GM12878 (cell line): ENCODE measurements at regions not wholly inside any gene's neighbourhood (a gene's known extent, or its start where the extent isn't known, plus 50 kb on each side); places are given as distances from the start of the nearest gene placed in this dataset.

Source experiments
- ATAC-seq: fragments of 200-7000 bp; cut with Tn5 transposase; 3 replicates; pipeline ENCODE4 v1.9.1; 2020; ENCODE audit warnings: mild to moderate bottlenecking, moderate library complexity
- BruUV-seq: library from RNA; stranded (reverse); fragments of 400-500 nt; replicated peaks from 2 replicates; lab custom pipeline; 2021; lab: Mats Ljungman, UMichigan
- CTCF ChIA-PET: fragments of 300-600 bp; sonication (Branson Sonifier 250); formaldehyde crosslinking; extraction: SDS; loops from one replicate; lab custom pipeline; 2021; ENCODE audit warnings: inconsistent platforms; lab: Yijun Ruan, JAX
- POLR2A ChIA-PET: fragments of 350-600 bp; formaldehyde crosslinking; extraction: SDS; loops from one replicate; lab custom pipeline; 2021; ENCODE audit warnings: inconsistent platforms; lab: Charles Lee
- RAD21 ChIA-PET: fragments of 300-600 bp; sonication (Branson Sonifier 250); formaldehyde crosslinking; loops from one replicate; lab custom pipeline; 2023; ENCODE audit warnings: antibody characterized with exemption; ENCODE audit not compliant: unreplicated experiment; lab: Charles Lee
- SMC1A ChIA-PET: fragments of 300-600 bp; sonication (Branson Sonifier 250); formaldehyde crosslinking; loops from one replicate; lab custom pipeline; 2023; ENCODE audit not compliant: unreplicated experiment, uncharacterized antibody; lab: Charles Lee
- DNase-seq: peaks from one replicate; pipeline ENCODE4 v3.0.0-alpha.2; 2011; ENCODE audit warnings: low read depth, low spot score
- FAIRE-seq: peaks from 3 replicates; lab custom pipeline; 2011; peaks lifted over from hg19 to GRCh38; lab: Jason Lieb, UNC
- H2AFZ ChIP-seq: 2 replicates; pipeline ENCODE4 v1.6.0; 2011; ENCODE audit warnings: low read depth, low read length, control low read depth; ENCODE audit not compliant: control insufficient read depth
- H3K27ac ChIP-seq: 2 replicates; pipeline ENCODE4 v1.5.1; 2011; ENCODE audit warnings: control low read depth; ENCODE audit not compliant: control insufficient read depth, insufficient read depth
- H3K27me3 ChIP-seq, 2 experiments: replicated peaks in 1 of 2; 2 replicates each; pipeline versions ENCODE4 v1.6.0 to v1.6.1; 2011; ENCODE audit warnings: low read length in 1 of 2; ENCODE audit not compliant: control insufficient read depth in 2 of 2, insufficient read depth in 2 of 2
- H3K36me3 ChIP-seq, 2 experiments: 2 replicates each; pipeline ENCODE4 v1.5.1; 2011; ENCODE audit warnings: low read length in 1 of 2; ENCODE audit not compliant: control insufficient read depth in 2 of 2, insufficient read depth in 2 of 2
- H3K4me1 ChIP-seq: 2 replicates; pipeline ENCODE4 v1.6.1; 2011; ENCODE audit warnings: mild to moderate bottlenecking, low read length, moderate library complexity, mixed read lengths; ENCODE audit not compliant: control insufficient read depth, insufficient read depth
- H3K4me2 ChIP-seq: 2 replicates; pipeline ENCODE4 v1.6.0; 2011; ENCODE audit warnings: control low read depth; ENCODE audit not compliant: control insufficient read depth, insufficient read depth
- H3K4me3 ChIP-seq: fragments of 200-600 bp; sonication (generic); 2 replicates; pipeline ENCODE4 v1.5.1; 2016
- H3K79me2 ChIP-seq: 2 replicates; pipeline ENCODE4 v1.6.0; 2011; ENCODE audit warnings: low read length; ENCODE audit not compliant: control insufficient read depth, insufficient read depth
- H3K9ac ChIP-seq: 2 replicates; pipeline ENCODE4 v1.8.0; 2011; ENCODE audit warnings: low read length, control low read depth, mixed read lengths; ENCODE audit not compliant: control insufficient read depth, insufficient read depth
- H3K9me3 ChIP-seq: replicated peaks from 3 replicates; pipeline ENCODE4 v1.5.1; 2011; ENCODE audit warnings: mild to moderate bottlenecking, low read length; ENCODE audit not compliant: control insufficient read depth, insufficient read depth
- H4K20me1 ChIP-seq: 2 replicates; pipeline ENCODE4 v1.6.0; 2011; ENCODE audit not compliant: control insufficient read depth, insufficient read depth
- ASH2L ChIP-seq: fragments of 300-600, 200-600 bp; sonication (generic); IDR thresholded peaks from 2 replicates; pipeline ENCODE4 v1.6.1; 2017; ENCODE audit warnings: low read depth, mild to moderate bottlenecking, borderline replicate concordance
- ATF3 ChIP-seq: IDR thresholded peaks from 2 replicates; pipeline ENCODE4 v1.6.1; 2011; ENCODE audit warnings: low read depth, mild to moderate bottlenecking, low read length, moderate library complexity, borderline replicate concordance; ENCODE audit errors: extremely low read depth
- BMI1 ChIP-seq: fragments of 450-650 bp; IDR thresholded peaks from 2 replicates; pipeline ENCODE4 v1.6.1; 2016; ENCODE audit warnings: mild to moderate bottlenecking, moderate library complexity, borderline replicate concordance
- CBX5 ChIP-seq: sonication (generic); IDR thresholded peaks from 2 replicates; pipeline ENCODE4 v1.6.1; 2016; ENCODE audit warnings: low read depth, moderate library complexity, mild to moderate bottlenecking, inconsistent platforms
- CREB1 ChIP-seq: IDR thresholded peaks from 2 replicates; pipeline ENCODE4 v1.6.1; 2012; ENCODE audit warnings: low read depth, mild to moderate bottlenecking, inconsistent platforms
- DPF2 ChIP-seq: fragments of 450-650 bp; IDR thresholded peaks from 2 replicates; pipeline ENCODE4 v1.6.1; 2017; ENCODE audit warnings: mild to moderate bottlenecking
- IRF3 ChIP-seq: fragments of 450-650 bp; IDR thresholded peaks from 2 replicates; pipeline ENCODE4 v1.6.1; 2014; ENCODE audit warnings: mild to moderate bottlenecking
- LARP7 ChIP-seq: fragments of 450-650 bp; IDR thresholded peaks from 2 replicates; pipeline ENCODE4 v1.6.1; 2017; ENCODE audit warnings: mild to moderate bottlenecking
- NFIC ChIP-seq: IDR thresholded peaks from 2 replicates; pipeline ENCODE4 v1.6.1; 2012; ENCODE audit warnings: low read depth, mild to moderate bottlenecking, inconsistent platforms, low read length, moderate library complexity
- NR2C2 ChIP-seq: IDR thresholded peaks from 2 replicates; pipeline ENCODE4 v1.6.1; 2011; ENCODE audit warnings: borderline replicate concordance, low read depth; ENCODE audit not compliant: control insufficient read depth, insufficient read length
- NR2F1 ChIP-seq: fragments of 450-650 bp; conservative IDR thresholded peaks from 2 replicates; pipeline ENCODE4 v1.6.1; 2017; ENCODE audit warnings: mild to moderate bottlenecking
- NRF1 ChIP-seq: conservative IDR thresholded peaks from 2 replicates; pipeline ENCODE4 v1.6.1; 2011; ENCODE audit warnings: mild to moderate bottlenecking, low read depth, low read length, improper control_type of control experiment
- POU2F2 ChIP-seq: IDR thresholded peaks from 3 replicates; pipeline ENCODE4 v1.6.1; 2011; ENCODE audit warnings: low read depth, mild to moderate bottlenecking, low read length, borderline replicate concordance
- RB1 ChIP-seq: fragments of 450-650 bp; formaldehyde crosslinking; IDR thresholded peaks from 2 replicates; pipeline ENCODE4 v1.6.1; 2017; ENCODE audit warnings: mild to moderate bottlenecking, borderline replicate concordance
- SIN3A ChIP-seq: IDR thresholded peaks from 2 replicates; pipeline ENCODE4 v1.6.1; 2012; ENCODE audit warnings: low read depth, low read length, improper control_type of control experiment
- SMC3 ChIP-seq: IDR thresholded peaks from 2 replicates; pipeline ENCODE4 v1.6.1; 2011; ENCODE audit warnings: low read length, improper control_type of control experiment, borderline replicate concordance
- SRF ChIP-seq, 2 experiments: IDR thresholded peaks; 2 replicates each; pipeline ENCODE4 v1.6.1; 2011; ENCODE audit warnings: low read depth in 2 of 2, low read length in 2 of 2, mild to moderate bottlenecking in 1 of 2, moderate library complexity in 1 of 2
- ZBED1 ChIP-seq: IDR thresholded peaks from 2 replicates; pipeline ENCODE4 v1.6.1; 2016; ENCODE audit warnings: borderline replicate concordance
- ZNF687 ChIP-seq: fragments of 450-650 bp; IDR thresholded peaks from 2 replicates; pipeline ENCODE4 v1.6.1; 2017; ENCODE audit warnings: mild to moderate bottlenecking, moderate library complexity
- in situ Hi-C: fragments of 300-500 bp; cut with MboI; formaldehyde crosslinking; loops from 9 replicates; pipeline ENCODE4 v1.14.3; 2018; ENCODE audit warnings: mixed read lengths
- intact Hi-C: fragments of 100-400 bp; cut with micrococcal nuclease; formaldehyde crosslinking; loops from one replicate; pipeline ENCODE4 v1.14.2; 2022; ENCODE audit not compliant: unreplicated experiment

- in situ Hi-C loops, result no loop called here
- Histone ChIP-seq H3K9me3 (no peaks in the 10 kb centered on the region), H4K20me1 (no peaks in the 10 kb centered on the region), H3K4me3 (no peak overlapping the region), H3K27me3 (no peaks in the 10 kb centered on the region), H3K27ac (no peak overlapping the region), H3K4me1 (no peaks in the 10 kb centered on the region), H3K36me3 (no peaks in the 10 kb centered on the region), H3K9ac (no peak overlapping the region), H2AFZ (no peak overlapping the region), H3K79me2 (no peaks in the 10 kb centered on the region), H3K4me2 (no peak overlapping the region)
- RAD21 ChIA-PET, result interaction anchor here (1.0 kb wide), 1 partner anchor 99 kb away, joined by 3 read pairs; no protein-coding TSS in a partner anchor
- SMC1A ChIA-PET, result no interaction called here
- no TSS peak for BruUV-seq
- POLR2A ChIA-PET, result no interaction called here
- FAIRE-seq (no peak), DNase-seq (no peak), ATAC-seq (no peak)
- intact Hi-C loops, result no loop called here
- CTCF ChIA-PET, result interaction anchor here (1.1 to 1.5 kb wide), 2 partner anchors 8 to 15 kb away, joined by 3 to 4 read pairs; no protein-coding TSS in a partner anchor
- TF ChIP-seq SMC3, result no peak
- no peak for TF ChIP-seq BMI1
- no peak for TF ChIP-seq NR2C2
- no peak for TF ChIP-seq DPF2
- TF ChIP-seq ZNF687, result no peak
- no peak for TF ChIP-seq NFIC
- no peak for TF ChIP-seq POU2F2
- TF ChIP-seq NR2F1, result no peak
- TF ChIP-seq ZBED1, result no peak
- TF ChIP-seq ASH2L, result no peak
- no peak for TF ChIP-seq SIN3A
- TF ChIP-seq CBX5, result no peak
- no peak for TF ChIP-seq SRF (IDR thresholded peaks at IDR 0.05; ENCODE audit: low read depth in 2 of 2, low read length in 2 of 2)
- TF ChIP-seq CREB1, result no peak
- TF ChIP-seq RB1, result no peak
- no peak for TF ChIP-seq IRF3
- no peak for TF ChIP-seq NRF1
- TF ChIP-seq LARP7, result no peak
- no peak for TF ChIP-seq ATF3
Observed at GRCh38 chr7:34222316-34222715, 317.0 kb downstream of the BMPER start.
